ENCODE measurements at regions not wholly inside any gene's neighbourhood (a gene's known extent, or its start where the extent isn't known, plus 50 kb on each side); places are given as distances from the start of the nearest gene placed in this dataset.
"Not testable (repeated sequence)": the region's sequence is repeated elsewhere in the genome, so short reads cannot be mapped to it uniquely, and the experiment has no call there.

DNA sequence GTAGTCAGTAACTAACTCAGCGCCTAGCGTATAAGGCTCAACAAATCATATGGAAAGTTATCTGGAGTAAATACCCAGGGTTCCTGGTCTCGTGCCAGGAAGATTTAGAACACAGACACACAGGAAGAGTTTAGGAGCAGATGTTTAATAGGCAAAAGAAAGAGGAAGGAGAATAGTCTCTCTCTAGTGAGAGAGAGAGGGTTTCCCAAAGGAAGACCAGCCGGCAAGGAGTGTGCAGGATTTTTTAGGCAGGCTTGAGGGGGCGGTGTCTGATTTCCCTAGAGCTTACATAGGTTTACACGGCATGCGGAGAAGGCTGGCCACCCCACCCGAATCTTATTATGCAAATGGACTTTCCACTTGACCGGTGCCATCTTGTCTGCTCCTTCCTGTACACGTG, 284.0 kb upstream of the FRG1 start:
- no peak for DNase-seq

DNA sequence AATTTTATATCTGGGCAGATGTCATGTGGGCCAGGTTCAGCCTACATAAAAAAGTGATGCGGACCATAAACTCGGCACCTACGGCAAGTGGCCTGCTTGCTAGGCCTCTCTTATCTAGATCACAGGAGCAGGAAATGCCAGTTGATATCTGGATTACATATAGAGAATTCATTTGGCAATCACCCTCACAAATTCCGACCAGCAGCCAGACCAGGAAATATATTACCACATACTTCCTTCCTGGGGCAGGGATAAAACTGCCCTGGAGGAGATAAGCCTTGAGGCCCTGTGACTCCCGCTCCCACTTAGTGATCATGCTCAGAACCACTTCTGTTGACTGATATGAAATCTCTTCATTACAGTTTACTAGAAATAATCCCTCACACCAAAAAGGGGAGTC, 282.4 kb upstream of the FRG1 start:
- DNase-seq = not testable (repeated sequence)

DNA sequence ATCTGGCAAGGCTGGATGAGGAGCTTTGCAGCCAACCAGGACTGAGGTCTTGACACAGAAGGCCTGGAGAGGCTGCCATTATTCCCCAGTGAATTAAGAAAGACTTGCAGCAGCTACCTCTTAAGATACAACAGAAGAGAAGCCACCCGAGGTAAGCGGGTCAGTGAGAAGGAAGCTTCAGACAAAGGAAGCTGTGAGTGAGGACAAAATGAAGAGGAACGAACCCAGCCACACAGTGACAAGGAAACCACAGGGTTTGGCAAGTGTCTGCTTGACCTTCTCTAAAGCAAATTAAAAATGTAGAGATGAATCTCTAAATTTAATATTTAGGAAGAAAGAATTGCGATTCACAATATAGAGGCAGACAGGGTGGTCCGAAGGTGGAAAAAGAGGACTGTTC, 281.8 kb upstream of the FRG1 start:
- DNase-seq = not testable (repeated sequence)

GRCh38 chr4:189659287-189659686, 281.4 kb upstream of the FRG1 start:
- no peak for DNase-seq

DNA sequence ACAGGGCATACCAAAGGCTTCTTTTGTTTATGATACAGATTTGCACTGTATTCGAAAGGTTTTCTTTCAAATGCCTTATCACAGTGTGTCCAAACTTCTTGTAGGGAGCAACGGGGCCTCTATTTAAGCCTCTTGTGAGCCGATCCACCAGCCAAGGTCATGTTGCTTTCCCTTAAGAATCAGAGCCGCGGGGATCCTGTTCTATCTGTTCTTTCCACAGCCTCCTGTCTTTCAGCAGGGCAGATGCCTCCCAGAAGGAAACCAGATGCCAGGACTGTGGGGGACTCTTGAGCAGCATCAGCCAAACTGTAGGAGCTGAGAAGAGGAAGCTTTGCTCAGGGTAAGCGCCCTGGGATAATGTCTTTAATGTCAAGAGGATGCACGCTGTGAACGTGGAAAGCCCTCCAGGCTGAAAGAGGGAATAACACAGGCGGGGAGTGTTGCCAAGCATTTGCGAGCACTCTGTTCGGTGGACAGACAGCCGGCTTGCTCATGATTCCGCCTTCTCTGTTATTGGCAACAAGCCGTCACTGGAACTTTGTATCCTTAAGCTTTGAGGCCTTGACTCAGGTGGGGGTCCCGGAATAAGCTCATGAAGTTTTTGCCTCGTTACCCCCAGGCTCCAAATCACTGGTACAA, 279.8 kb upstream of the FRG1 start:
- no peak for DNase-seq

DNA sequence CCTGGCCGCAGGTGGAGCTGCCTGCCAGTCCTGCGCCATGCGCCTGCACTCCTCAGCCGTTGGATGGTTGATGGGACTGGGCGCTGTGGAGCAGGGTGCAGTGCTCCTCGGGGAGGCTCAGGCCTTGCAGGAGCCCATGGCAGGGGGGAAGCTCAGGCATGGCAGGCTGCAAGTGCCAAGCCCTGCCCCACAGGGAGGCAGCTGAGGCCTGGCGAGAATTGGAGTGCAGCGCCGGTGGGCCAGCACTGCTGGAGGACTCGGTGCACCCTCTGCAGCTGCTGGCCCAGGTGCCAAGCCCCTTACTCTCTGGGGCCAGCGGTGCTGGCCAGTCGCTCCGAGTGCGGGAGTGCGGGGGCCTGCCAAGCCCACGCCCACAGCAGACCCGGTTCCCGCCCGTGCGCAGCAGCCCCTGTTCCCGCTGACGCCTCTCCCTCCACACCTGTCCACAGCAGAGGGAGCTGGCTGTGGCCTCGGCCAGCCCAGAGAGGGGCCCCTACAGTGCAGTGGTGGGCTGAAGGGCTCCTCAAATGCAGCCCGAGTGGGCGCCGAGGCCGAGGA, 275.9 kb upstream of the FRG1 start:
- DNase-seq = no peak

DNA sequence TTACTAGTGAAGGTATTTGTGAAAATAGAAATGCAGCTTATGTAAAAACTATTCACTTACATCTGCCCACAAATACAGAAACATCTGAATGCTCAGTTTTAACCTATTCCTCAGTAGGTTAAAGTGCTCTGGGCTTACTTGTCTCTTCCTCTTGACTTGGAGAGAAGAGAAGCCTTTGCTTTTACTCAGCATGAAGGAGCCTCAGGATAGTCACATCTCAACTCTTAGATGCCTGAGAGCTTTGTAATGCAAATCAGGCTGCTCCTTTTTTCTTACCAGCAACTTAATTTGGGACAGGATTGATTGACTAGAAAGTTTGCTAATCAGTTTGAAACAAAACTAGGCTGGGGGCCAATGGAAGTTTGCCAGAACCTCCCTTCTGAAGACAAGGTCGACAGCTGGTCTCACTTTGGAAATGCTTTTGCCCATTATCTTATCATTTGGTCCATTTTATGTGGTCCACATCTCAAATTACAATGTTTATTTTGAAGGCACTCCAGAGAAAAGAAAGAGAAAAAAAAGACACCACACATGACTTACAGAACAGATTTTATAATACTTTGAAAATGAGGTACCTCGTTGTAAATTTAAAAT, 274.9 kb upstream of the FRG1 start:
- not testable (repeated sequence) for DNase-seq

DNA sequence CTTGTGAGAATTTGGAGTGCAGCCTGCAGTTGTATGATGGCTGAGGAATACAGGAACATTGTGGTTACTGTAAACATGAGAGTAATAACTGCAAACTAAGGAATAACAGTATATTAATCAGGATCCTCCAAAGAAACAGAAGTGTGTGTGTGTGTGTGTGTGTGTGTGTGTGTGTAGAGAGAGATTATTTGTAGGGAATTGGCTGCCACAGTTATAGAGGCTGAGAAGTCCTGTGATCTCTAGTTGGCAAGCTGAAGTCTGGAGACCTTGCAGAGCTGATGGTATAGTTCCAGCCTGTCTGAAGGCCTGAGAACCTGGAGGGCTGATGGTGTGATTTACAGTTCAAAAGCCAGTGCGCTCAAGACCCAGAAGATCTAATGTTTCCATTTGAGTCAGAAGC, 273.3 kb upstream of the FRG1 start:
- not testable (repeated sequence) for DNase-seq

GRCh38 chr4:189697675-189698245, 242.9 kb upstream of the FRG1 start:
- not testable (repeated sequence) for DNase-seq

- not testable (repeated sequence) for DNase-seq
These were observed 237.7 kb upstream of the FRG1 start for GRCh38 chr4:189703000-189703399.

- not testable (repeated sequence) for DNase-seq
These were observed 233.9 kb upstream of the FRG1 start for GRCh38 chr4:189706821-189707220.

DNA sequence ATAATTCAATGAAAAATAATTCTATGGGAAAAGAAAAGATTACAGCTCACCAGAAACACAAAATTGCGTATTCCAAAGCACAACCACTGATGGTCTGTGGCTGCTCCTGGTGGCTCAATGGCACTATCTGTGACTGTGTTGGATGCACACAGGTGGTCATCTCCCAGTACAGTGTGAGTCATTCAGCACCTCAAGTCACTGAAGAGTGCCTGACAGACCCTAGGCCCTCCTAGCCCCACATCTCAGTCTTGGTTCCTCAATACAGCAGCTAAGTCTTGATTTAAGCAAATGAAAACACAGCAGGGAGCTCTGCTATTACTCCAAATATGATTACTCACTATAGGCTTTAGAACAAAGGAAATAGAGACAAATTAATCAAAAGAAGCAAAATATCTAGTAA, 233.4 kb upstream of the FRG1 start:
- DNase-seq = not testable (repeated sequence)

- not testable (repeated sequence) for DNase-seq
These were observed 228.7 kb upstream of the FRG1 start for GRCh38 chr4:189711956-189712355.

DNA sequence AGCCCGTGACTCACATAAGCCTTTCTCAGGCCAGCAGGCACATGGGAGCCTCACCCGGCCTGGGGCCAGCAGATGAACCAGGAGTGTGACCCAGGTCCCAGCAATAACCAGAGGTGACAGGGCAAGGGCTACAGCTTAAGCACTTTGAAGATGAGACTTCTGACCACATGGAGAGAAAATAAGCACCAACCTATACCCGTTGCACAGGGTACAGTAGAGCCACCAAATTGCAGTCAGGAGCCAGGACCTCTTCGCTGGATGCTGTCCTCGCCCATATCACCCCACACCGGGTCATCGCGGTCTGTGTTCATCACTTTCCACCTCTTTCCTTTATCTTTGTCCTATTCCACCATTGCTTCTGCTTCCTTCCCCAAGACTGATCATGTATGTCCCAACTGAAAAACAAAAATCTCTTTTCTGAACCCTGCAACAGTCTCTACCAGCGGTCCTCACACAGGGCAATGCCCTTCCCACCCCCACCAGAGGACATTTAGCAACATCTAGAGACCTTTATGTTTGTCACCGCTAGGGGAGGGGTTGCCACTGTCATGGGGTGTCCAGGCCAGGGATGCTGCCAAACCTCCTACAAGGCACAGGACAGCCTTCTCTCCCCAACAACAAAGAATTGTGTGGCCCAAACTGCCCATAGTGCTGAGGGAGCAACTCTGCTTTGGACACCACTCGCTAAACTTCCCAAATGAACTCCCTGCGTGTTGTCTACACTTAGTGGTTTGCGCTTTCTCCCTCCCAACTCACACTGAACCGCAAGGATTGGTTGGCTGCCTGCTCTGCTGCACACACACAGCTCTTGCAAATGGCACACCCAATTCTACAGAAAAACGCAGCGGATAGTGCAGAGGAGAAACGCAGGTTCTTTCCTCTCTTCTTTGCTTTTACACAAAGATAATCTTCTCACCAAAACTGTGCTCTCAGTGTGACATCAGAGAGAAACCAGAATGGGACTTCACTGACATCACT, 219.4 kb upstream of the FRG1 start:
- not testable (repeated sequence) for DNase-seq

DNA sequence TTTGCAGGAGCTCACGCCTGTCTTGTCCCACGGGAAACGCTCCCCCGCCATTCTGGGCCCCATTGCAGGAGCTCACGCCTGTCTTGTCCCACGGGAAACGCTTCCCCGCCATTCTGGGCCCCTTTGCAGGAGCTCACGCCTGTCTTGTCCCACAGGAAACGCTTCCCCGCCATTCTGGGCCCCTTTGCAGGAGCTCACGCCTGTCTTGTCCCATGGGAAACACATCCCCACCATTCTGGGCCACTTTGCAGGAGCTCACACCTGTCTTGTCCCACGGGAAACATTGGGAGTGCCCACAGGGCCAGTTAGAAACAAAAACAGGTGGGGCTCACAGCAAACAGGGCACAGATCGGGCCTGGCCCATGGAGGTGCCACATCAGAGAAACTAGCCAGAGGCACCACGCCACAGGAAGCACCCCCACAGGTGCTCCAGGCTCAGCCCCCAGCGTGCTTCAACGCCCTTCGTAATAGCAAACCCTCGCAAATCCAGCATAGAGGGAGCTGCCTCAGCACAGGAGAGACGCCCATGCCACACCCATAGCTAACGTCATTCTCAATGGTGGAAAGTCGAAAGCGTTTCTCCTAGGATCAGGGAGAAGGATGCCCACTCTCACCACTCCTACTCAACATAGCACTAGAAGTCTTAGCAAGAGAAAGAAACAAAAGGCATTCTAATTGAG, 218.2 kb upstream of the FRG1 start:
- DNase-seq = not testable (repeated sequence)

DNA sequence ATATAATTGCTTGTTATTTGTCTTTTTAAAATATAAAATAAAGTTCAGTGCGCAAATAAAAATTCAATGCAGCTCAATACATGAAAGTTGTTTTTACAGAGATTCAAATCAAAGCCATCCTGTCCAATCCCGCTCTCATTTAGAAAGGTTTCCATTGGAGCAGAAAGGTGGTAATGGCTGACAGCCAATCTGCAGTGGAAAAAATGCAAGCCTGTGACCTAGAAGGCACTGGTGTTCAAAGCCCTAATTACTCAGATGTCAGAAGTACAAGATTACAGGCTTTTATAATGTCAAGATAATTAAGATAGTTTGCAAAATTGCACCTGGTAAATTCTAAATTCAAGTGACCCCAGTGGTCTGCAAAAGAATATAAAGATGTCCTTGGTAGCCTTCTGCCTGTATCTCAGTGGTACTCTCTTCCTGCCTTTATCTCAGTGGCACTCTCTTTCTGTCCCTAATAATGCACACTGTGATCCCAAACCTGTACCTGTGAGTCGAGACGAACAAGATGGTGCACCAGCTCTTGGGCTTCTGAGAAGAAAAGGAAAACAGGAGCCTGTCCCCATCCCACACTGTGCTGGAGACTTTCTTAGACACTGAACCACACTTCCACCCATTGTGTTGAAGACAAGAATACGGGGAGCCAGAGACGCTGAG, 212.6 kb upstream of the FRG1 start:
- not testable (repeated sequence) for DNase-seq

- DNase-seq = not testable (repeated sequence)
These were observed 208.7 kb upstream of the FRG1 start for GRCh38 chr4:189731989-189732388.

DNA sequence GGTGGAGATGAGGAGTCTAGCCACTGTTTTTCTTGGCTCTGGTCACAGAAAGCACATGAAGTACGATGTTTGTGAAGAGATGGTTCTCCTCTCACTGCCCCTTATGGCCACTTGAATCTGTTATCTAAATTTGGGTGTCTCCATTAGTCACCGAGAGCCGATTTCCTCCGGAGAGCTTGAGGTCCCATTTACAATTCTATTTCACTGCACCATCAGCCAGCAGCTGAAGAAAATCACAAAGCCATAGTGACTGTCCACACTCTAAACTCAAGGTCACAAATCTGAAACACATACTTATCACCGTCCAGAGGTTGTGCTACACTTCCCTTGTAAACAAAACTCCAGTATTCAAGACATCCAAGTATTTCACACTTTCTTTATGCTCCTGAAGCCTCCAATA, 207.2 kb upstream of the FRG1 start:
- DNase-seq = not testable (repeated sequence)

- DNase-seq = not testable (repeated sequence)
These were observed 205.9 kb upstream of the FRG1 start for GRCh38 chr4:189734648-189735267.

DNA sequence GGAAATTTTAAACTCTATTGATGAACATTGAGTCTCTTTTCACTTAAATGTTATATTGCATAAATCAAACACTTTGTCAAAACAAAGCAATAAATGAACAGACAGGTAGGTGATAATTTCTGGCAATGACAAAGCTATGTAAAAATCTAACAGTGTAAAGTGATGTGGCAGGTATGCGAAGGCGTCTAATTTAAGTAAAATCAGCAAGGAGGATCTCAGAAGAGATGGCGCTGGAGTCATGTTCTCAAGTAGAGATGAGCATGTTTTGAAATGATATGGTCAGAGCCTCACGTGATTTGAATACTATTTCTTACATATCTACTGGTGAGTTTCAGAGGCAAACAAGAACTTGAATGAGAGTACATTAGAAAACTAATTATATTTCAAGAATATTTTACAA, 204.0 kb upstream of the FRG1 start:
- DNase-seq = not testable (repeated sequence)

DNA sequence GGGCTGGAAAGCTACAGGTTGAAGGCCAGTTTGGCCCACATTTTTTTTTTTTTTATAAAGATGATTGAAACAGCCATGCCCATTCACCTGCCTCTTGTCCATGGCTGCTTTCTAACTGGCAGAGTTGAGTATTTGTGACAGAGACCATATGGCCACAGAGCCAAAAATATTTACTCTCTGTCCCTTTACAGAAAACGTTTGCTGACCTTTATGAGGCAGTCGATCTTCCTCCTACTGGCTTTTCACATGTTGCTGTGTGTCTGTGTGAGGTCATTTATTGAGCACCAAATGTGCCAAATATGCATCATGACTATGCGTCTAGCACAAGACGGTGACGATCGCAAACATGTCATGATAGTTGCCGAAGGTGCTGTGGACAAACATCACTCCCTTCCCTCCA, 200.6 kb upstream of the FRG1 start:
- DNase-seq = not testable (repeated sequence)

Data from NCI-H510A treated with DMSO at 0.1 percent for 48 hours (cell line).